Calu3 (cell line): ENCODE measurements at regions not wholly inside any gene's neighbourhood (a gene's known extent, or its start where the extent isn't known, plus 50 kb on each side); places are given as distances from the start of the nearest gene placed in this dataset.

ENCODE experiments used
- BruUV-seq: library from RNA; stranded (reverse); fragments of 400-500 nt; replicated peaks from 2 replicates; lab custom pipeline; 2021; lab: Mats Ljungman, UMichigan
- CTCF ChIA-PET: fragments of 300-600 bp; sonication (Branson Sonifier 250); formaldehyde crosslinking; loops from one replicate; lab custom pipeline; 2022; ENCODE audit warnings: antibody characterized with exemption; lab: Charles Lee
- DNase-seq: peaks from one replicate; pipeline ENCODE4 v3.0.0; 2022
- H3K27ac Mint-ChIP-seq: one replicate; pipeline ENCODE4 v1.8.0; 2022; ENCODE audit warnings: mixed read lengths; ENCODE audit not compliant: unreplicated experiment
- H3K27me3 Mint-ChIP-seq: one replicate; pipeline ENCODE4 v1.8.0; 2022; ENCODE audit warnings: mixed read lengths; ENCODE audit not compliant: unreplicated experiment
- H3K36me3 Mint-ChIP-seq: one replicate; pipeline ENCODE4 v1.8.0; 2022; ENCODE audit warnings: mild to moderate bottlenecking, moderate library complexity, mixed read lengths; ENCODE audit not compliant: insufficient read depth, unreplicated experiment
- H3K4me1 Mint-ChIP-seq: one replicate; pipeline ENCODE4 v1.8.0; 2022; ENCODE audit warnings: mild to moderate bottlenecking, low read depth, mixed read lengths; ENCODE audit not compliant: unreplicated experiment
- H3K4me3 Mint-ChIP-seq: one replicate; pipeline ENCODE4 v1.8.0; 2022; ENCODE audit warnings: mild to moderate bottlenecking, low read depth, moderate library complexity, mixed read lengths; ENCODE audit not compliant: unreplicated experiment
- H3K9me3 Mint-ChIP-seq: one replicate; pipeline ENCODE4 v1.8.0; 2022; ENCODE audit warnings: low read depth, mixed read lengths; ENCODE audit not compliant: unreplicated experiment
- intact Hi-C: fragments of 100-400 bp; cut with micrococcal nuclease; formaldehyde crosslinking; loops from one replicate; pipeline ENCODE4 v1.10.0; 2022; ENCODE audit not compliant: unreplicated experiment
- TF ChIP-seq, protein P1 (sequence below): fragments of 200-600 bp; IDR thresholded peaks from one replicate; pipeline ENCODE4 v1.8.0; 2022; ENCODE audit warnings: antibody characterized with exemption; ENCODE audit not compliant: unreplicated experiment

DNA sequence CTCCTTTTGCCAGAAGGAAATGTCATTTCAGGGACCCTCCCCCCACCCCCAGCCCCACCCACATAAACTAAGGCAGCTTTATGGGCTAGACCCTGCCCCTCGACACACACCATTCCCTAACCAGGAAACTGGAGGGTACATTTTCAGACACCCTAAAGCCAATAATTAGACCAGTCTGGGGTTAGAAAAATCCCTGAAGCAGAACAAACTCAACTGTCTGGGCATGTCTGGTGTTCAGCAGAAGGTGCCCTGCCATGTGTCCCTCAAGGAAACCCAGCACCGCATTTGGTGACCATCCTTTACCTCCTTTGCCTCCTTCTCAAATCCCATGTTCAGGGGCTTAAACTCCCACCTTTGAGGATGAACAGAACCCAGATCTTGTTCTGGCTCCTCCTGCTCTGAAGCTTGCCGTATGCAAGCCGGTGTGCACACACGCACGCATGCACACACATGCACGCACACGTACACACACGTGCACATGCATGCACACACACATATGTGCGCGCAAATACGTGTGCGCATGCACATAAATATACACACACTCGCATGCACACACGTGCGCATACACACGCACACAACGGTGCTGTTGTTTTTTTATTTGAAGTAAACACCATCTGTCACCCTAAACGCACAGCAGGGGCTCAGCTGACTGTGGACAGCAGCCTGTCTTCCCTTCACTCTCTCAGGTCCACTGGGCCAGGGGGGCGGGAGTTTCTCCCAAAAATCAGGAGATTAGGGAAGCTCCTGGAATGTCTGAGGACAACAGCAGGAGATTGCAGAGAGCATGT is 156.8 kb upstream of the TNRC6C start:
- CTCF ChIA-PET = no interaction called here

DNA sequence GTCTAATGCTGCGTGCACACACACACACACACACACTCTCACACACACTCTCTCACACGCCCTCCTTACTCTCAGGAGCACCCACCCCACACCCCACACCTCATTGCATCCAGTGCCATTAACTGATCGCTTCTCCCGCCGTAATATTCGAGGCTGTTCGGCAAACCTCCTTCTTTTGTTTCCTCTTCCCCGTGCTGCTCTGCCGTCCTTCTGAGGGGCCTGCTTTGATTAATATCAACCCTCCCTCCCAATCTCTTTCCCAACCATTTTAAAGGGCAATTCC is 156.2 kb upstream of the TNRC6C start:
- Mint-ChIP-seq H3K4me1 (no peaks in the 10 kb centered on the region), H3K27ac (no peak overlapping the region), H3K4me3 (no peak overlapping the region), H3K9me3 (no peaks in the 10 kb centered on the region), H3K36me3 (no peaks in the 10 kb centered on the region), H3K27me3 (no peaks in the 10 kb centered on the region)
- CTCF ChIA-PET = no interaction called here
- TF ChIP-seq, protein P1, sequence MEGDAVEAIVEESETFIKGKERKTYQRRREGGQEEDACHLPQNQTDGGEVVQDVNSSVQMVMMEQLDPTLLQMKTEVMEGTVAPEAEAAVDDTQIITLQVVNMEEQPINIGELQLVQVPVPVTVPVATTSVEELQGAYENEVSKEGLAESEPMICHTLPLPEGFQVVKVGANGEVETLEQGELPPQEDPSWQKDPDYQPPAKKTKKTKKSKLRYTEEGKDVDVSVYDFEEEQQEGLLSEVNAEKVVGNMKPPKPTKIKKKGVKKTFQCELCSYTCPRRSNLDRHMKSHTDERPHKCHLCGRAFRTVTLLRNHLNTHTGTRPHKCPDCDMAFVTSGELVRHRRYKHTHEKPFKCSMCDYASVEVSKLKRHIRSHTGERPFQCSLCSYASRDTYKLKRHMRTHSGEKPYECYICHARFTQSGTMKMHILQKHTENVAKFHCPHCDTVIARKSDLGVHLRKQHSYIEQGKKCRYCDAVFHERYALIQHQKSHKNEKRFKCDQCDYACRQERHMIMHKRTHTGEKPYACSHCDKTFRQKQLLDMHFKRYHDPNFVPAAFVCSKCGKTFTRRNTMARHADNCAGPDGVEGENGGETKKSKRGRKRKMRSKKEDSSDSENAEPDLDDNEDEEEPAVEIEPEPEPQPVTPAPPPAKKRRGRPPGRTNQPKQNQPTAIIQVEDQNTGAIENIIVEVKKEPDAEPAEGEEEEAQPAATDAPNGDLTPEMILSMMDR = no peak
- intact Hi-C loops = no loop called here
- no TSS peak for BruUV-seq
- no peak for DNase-seq

More for the DNA sequence above, 156.8 kb upstream of the TNRC6C start:
- Mint-ChIP-seq H3K36me3 (no peaks in the 10 kb centered on the region), H3K27me3 (no peaks in the 10 kb centered on the region), H3K27ac (no peak overlapping the region), H3K4me1 (no peaks in the 10 kb centered on the region), H3K4me3 (no peak overlapping the region), H3K9me3 (no peaks in the 10 kb centered on the region)
- DNase-seq = no peak
- TF ChIP-seq, protein P1 = no peak
- no TSS peak for BruUV-seq
- intact Hi-C loops = no loop called here

DNA sequence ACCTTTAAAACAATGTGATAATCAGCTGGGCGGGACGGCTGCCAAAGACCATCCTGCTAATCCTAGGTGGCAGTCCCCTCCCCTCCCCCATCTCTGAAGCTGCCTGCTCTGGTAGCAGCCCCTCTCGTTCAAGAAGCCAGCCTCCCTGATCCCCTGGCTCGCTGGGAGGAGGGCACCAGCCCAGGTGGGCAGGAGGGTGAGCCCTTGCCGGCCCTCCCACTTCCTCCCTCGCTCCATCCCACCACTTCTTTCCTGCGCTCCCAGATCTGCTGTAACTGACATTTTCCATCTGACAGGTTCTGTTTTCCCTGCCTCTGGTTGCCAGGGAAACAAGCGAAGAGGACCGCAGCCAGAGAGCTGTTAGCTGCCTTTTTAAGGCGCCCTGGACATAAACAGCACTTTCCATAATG is 155.7 kb upstream of the TNRC6C start:
- CTCF ChIA-PET = interaction anchor here (0.5 kb wide), 1 partner anchor 14 kb away, joined by 3 read pairs; no protein-coding TSS in a partner anchor
- H3K27me3 Mint-ChIP-seq = no peaks in the 10 kb centered on the region
- DNase-seq = no peak
- BruUV-seq = no TSS peak
- H3K4me3 Mint-ChIP-seq = no peak overlapping the region
- H3K4me1 Mint-ChIP-seq = no peaks in the 10 kb centered on the region
- no peaks in the 10 kb centered on the region for H3K9me3 Mint-ChIP-seq
- intact Hi-C loops = no loop called here
- no peak overlapping the region for H3K27ac Mint-ChIP-seq
- TF ChIP-seq, protein P1 = no peak
- H3K36me3 Mint-ChIP-seq = no peaks in the 10 kb centered on the region

DNA sequence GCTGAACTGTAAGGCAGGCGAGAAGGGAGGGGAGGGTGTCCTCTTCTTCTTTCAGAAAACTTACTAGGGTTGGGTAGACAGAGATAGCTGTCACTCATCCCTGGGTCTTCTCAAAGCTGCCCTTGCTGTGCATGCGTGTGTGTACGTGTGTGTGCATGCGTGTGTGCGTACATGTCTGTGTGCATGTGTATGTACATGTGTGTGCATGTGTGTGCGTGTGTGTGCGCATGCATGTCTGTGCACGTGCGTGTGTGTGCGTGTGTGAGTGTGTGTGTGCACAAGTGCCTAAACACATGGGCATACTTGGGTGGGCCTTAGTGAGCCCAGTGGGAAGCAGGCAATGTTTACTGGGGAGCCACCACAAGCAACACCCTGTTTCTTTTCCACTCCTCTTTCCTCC is 154.8 kb upstream of the TNRC6C start:
- BruUV-seq = no TSS peak
- no peaks in the 10 kb centered on the region for H3K27me3 Mint-ChIP-seq
- H3K4me1 Mint-ChIP-seq = no peaks in the 10 kb centered on the region
- no peaks in the 10 kb centered on the region for H3K36me3 Mint-ChIP-seq
- H3K9me3 Mint-ChIP-seq = no peaks in the 10 kb centered on the region
- TF ChIP-seq, protein P1 = no peak
- intact Hi-C loops = no loop called here
- CTCF ChIA-PET = no interaction called here
- H3K4me3 Mint-ChIP-seq = no peak overlapping the region
- DNase-seq = no peak
- H3K27ac Mint-ChIP-seq = no peak overlapping the region
